ENCODE measurements at regions not wholly inside any gene's neighbourhood (a gene's known extent, or its start where the extent isn't known, plus 50 kb on each side); places are given as distances from the start of the nearest gene placed in this dataset.
A peak's percentile ranks its signal among the peaks of the same experiment; 100 is the strongest.

GRCh38 chr16:76970087-76970744 is 220.8 kb upstream of the MON1B start:
- Histone ChIP-seq H3K4me1 (no peaks in the 10 kb centered on the region), H3K27me3 (no peaks in the 10 kb centered on the region), H3K36me3 (no peaks in the 10 kb centered on the region), H3K27ac (no peak overlapping the region), H3K9me3 (no peaks in the 10 kb centered on the region), H3K4me3 (no peak overlapping the region)
- FAIRE-seq (no peak), DNase-seq (peak in 1 of 6 donors; percentile 4), ATAC-seq (peak; percentile 60 to 82 (median 67))
- intact Hi-C loops (cut with DNase I), result no loop called here
- WGBS, 2 donors, result 74 to 75% methylated on average over 5 of the region's 5 CpGs
- TF ChIP-seq, protein P1, sequence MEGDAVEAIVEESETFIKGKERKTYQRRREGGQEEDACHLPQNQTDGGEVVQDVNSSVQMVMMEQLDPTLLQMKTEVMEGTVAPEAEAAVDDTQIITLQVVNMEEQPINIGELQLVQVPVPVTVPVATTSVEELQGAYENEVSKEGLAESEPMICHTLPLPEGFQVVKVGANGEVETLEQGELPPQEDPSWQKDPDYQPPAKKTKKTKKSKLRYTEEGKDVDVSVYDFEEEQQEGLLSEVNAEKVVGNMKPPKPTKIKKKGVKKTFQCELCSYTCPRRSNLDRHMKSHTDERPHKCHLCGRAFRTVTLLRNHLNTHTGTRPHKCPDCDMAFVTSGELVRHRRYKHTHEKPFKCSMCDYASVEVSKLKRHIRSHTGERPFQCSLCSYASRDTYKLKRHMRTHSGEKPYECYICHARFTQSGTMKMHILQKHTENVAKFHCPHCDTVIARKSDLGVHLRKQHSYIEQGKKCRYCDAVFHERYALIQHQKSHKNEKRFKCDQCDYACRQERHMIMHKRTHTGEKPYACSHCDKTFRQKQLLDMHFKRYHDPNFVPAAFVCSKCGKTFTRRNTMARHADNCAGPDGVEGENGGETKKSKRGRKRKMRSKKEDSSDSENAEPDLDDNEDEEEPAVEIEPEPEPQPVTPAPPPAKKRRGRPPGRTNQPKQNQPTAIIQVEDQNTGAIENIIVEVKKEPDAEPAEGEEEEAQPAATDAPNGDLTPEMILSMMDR (IDR thresholded peaks at IDR 0.05), result no peak

DNA sequence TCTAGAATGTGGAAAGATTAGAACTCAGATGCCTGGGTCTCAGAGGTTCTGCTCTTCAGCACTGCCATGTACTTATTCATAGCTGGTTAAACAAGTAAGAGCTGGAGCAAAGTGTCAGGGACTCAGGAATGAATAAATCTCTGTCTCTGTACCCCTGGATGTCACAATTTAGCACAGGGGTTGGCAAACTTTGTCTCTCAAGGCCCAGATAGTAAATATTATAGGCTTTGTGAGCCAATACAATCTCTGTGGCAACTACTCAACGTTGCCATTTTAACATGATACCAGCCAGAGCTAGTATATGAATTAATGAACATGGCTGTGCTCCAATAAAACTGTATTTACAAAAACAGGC is 220.3 kb upstream of the MON1B start:
- intact Hi-C loops (cut with DNase I), result no loop called here
- Histone ChIP-seq H3K36me3 (no peaks in the 10 kb centered on the region), H3K9me3 (no peaks in the 10 kb centered on the region), H3K4me1 (no peaks in the 10 kb centered on the region), H3K4me3 (no peak overlapping the region), H3K27me3 (no peaks in the 10 kb centered on the region), H3K27ac (no peak overlapping the region)
- FAIRE-seq (no peak), ATAC-seq (no peak), DNase-seq (no peak)
- WGBS, 2 donors, result 40 to 70% methylated on average over 1 of the region's 1 CpG
- TF ChIP-seq, protein P1 (IDR thresholded peaks at IDR 0.05), result no peak

DNA sequence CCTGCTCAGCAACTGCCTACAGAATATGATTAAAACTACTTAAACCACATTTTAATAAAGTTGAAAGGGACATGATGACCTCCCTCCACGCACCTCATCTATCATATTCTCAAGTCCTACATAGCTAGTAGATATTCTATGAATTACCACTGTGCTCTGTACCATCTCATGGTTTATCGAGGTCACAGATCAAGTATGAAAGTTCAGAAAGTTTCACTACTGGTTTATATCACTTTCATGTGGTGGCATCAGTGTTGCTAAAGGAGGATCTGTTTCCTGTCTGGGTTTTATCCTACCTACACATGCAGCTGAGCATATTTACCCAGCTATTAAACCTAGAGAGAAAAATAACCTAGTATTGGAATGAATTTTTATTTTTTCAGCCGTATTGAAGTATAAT is 214.9 kb upstream of the MON1B start:
- no peak for DNase-seq
- H3K36me3 ChIP-seq, result no peaks in the 10 kb centered on the region
- WGBS, 2 donors, result 85 to 88% methylated on average over 3 of the region's 3 CpGs

GRCh38 chr16:76976756-76977155 is 214.2 kb upstream of the MON1B start:
- Histone ChIP-seq H3K9me3 (no peaks in the 10 kb centered on the region), H3K27ac (no peak overlapping the region), H3K36me3 (no peaks in the 10 kb centered on the region), H3K4me3 (no peak overlapping the region), H3K4me1 (no peaks in the 10 kb centered on the region), H3K27me3 (no peaks in the 10 kb centered on the region)
- TF ChIP-seq, protein P1 (IDR thresholded peaks at IDR 0.05), result no peak
- no peak for DNase-seq
- no peak for ATAC-seq
- intact Hi-C loops (cut with DNase I), result no loop called here
- 92 to 98% methylated on average over 2 of the region's 2 CpGs for WGBS, 2 donors
- FAIRE-seq, result no peak

More for the DNA sequence above, 214.9 kb upstream of the MON1B start:
- ATAC-seq (no peak), FAIRE-seq (no peak)
- Histone ChIP-seq H3K27ac (no peak overlapping the region), H3K4me3 (no peak overlapping the region), H3K9me3 (no peaks in the 10 kb centered on the region), H3K4me1 (no peaks in the 10 kb centered on the region), H3K27me3 (no peaks in the 10 kb centered on the region)
- TF ChIP-seq, protein P1 (IDR thresholded peaks at IDR 0.05), result no peak
- intact Hi-C loops (cut with DNase I), result no loop called here

DNA sequence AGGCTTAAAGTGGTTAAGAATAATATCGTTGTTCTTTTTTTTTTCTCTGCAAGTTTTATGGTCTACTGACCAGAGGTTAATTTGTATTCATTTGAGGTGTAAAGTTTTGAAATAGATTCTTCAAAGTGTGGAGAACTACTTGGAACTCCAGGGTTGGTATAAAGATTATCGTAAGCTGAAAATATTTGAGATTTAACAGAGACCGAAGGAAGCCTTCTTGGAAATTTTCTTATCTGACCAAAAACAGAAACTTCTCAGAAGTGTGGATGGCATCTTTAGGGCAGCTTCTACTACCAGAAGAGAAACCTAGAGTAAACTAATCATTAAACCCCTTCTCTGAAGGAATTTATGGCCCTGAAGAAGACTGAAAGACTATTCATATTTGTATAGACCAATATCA is 206.8 kb upstream of the MON1B start:
- FAIRE-seq (no peak), DNase-seq (no peak), ATAC-seq (no peak)
- 68 to 70% methylated on average over 3 of the region's 3 CpGs for WGBS, 2 donors
- no peaks in the 10 kb centered on the region for H3K4me1 ChIP-seq
- no peak overlapping the region for H3K27ac ChIP-seq
- no peaks in the 10 kb centered on the region for H3K27me3 ChIP-seq
- TF ChIP-seq, protein P1 (IDR thresholded peaks at IDR 0.05), result no peak
- H3K36me3 ChIP-seq, result no peaks in the 10 kb centered on the region
- H3K9me3 ChIP-seq, result no peaks in the 10 kb centered on the region
- intact Hi-C loops (cut with DNase I), result no loop called here
- H3K4me3 ChIP-seq, result no peak overlapping the region
